ENCODE measurements at regions not wholly inside any gene's neighbourhood (a gene's known extent, or its start where the extent isn't known, plus 50 kb on each side); places are given as distances from the start of the nearest gene placed in this dataset.

GRCh38 chr1:60394436-60394835 lies 320.9 kb upstream of the C1orf87 start:
- no peak overlapping the region for H3K27ac ChIP-seq (ENCODE audit: insufficient read length, low read depth, low read length)
- no peak overlapping the region for H2BK20ac ChIP-seq (ENCODE audit: low read depth, low read length, poor library complexity, severe bottlenecking)
- DNase-seq, result no peak
- no peak overlapping the region for H2BK5ac ChIP-seq (ENCODE audit: insufficient read length, low read length)
- H2AK5ac ChIP-seq (ENCODE audit: insufficient read length, low read length), result no peak overlapping the region
- no peak overlapping the region for H2AFZ ChIP-seq (ENCODE audit: low read length)
- no peak overlapping the region for H3K56ac ChIP-seq (ENCODE audit: insufficient read length, low read depth, low read length)
- no peak overlapping the region for H4K91ac ChIP-seq (ENCODE audit: insufficient read length, low read depth, low read length)
- H3K9me3 ChIP-seq (ENCODE audit: control insufficient read depth, low read depth, low read length), result no peaks in the 10 kb centered on the region
- TF ChIP-seq CTCF (conservative IDR thresholded peaks at IDR 0.05), result no peak
- no peaks in the 10 kb centered on the region for H3K79me2 ChIP-seq (ENCODE audit: insufficient read depth, low read length)
- no peaks in the 10 kb centered on the region for H3K79me1 ChIP-seq (ENCODE audit: insufficient read depth, low read depth, low read length, poor library complexity, severe bottlenecking)
- no peak overlapping the region for H3T11ph ChIP-seq (ENCODE audit: low read length)
- no peak overlapping the region for H3K4ac ChIP-seq (ENCODE audit: low read depth, low read length)
- no peak overlapping the region for H3K23ac ChIP-seq (ENCODE audit: insufficient read length, low read depth, low read length)
- no peaks in the 10 kb centered on the region for H3K4me1 ChIP-seq (ENCODE audit: insufficient read depth, low read length)
- H3K14ac ChIP-seq (ENCODE audit: insufficient read depth, low read length), result no peak overlapping the region
- H3K9me3 Mint-ChIP-seq, result no peaks in the 10 kb centered on the region
- H3K9ac ChIP-seq (ENCODE audit: extremely low read depth, insufficient read length, low read length), result no peak overlapping the region
- H3K27me3 ChIP-seq (ENCODE audit: insufficient read depth, low read length), result no peaks in the 10 kb centered on the region
- no peak overlapping the region for H3K27ac Mint-ChIP-seq
- no peaks in the 10 kb centered on the region for H3K27me3 Mint-ChIP-seq (ENCODE audit: low read depth)
- H3K23me2 ChIP-seq (ENCODE audit: insufficient read length, low read depth, low read length, poor library complexity, severe bottlenecking), result no peaks in the 10 kb centered on the region
- H4K8ac ChIP-seq (replicated peaks; ENCODE audit: insufficient read length, low read depth, low read length), result no peak overlapping the region
- no peak overlapping the region for H2BK15ac ChIP-seq (ENCODE audit: low read depth, low read length)
- no peaks in the 10 kb centered on the region for H3K36me3 Mint-ChIP-seq (ENCODE audit: insufficient read depth in 1 of 3, low read depth in 3 of 3)
- H3K4me1 Mint-ChIP-seq, result no peaks in the 10 kb centered on the region
- no CpG with 5 or more reads among the region's 3 CpGs for WGBS (ENCODE audit: extremely low coverage, insufficient read length, low lambda C conversion rate)
- H3K18ac ChIP-seq (ENCODE audit: insufficient read length, low read depth, low read length), result no peak overlapping the region
- H3K4me3 Mint-ChIP-seq, result no peak overlapping the region
- H2BK120ac ChIP-seq (ENCODE audit: low read depth, low read length, poor library complexity, severe bottlenecking), result no peak overlapping the region
- no peak overlapping the region for H3K4me2 ChIP-seq (ENCODE audit: insufficient read depth, insufficient read length, low read length)
- H2BK12ac ChIP-seq (ENCODE audit: insufficient read length, low read depth, low read length), result no peak overlapping the region
- H4K5ac ChIP-seq (ENCODE audit: insufficient read length, low read depth, low read length), result no peak overlapping the region
- H4K20me1 ChIP-seq (ENCODE audit: control insufficient read depth, insufficient read depth, insufficient read length), result no peaks in the 10 kb centered on the region
